Chondrocyte (in vitro differentiated cells): ENCODE measurements at regions not wholly inside any gene's neighbourhood (a gene's known extent, or its start where the extent isn't known, plus 50 kb on each side); places are given as distances from the start of the nearest gene placed in this dataset.
A peak's percentile ranks its signal among the peaks of the same experiment; 100 is the strongest.
"Not testable (repeated sequence)": the region's sequence is repeated elsewhere in the genome, so short reads cannot be mapped to it uniquely, and the experiment has no call there.

ENCODE experiments used
- DNase-seq: peaks from one replicate; pipeline ENCODE4 v3.0.0; 2021; ENCODE audit warnings: mixed read lengths, low spot score
- H3K27ac Mint-ChIP-seq: one replicate; pipeline ENCODE4 v1.8.0; 2021; ENCODE audit warnings: mild to moderate bottlenecking, moderate library complexity, mixed read lengths; ENCODE audit not compliant: unreplicated experiment
- H3K27me3 Mint-ChIP-seq: 2 replicates; pipeline ENCODE4 v1.8.0; 2021; ENCODE audit warnings: low read depth, mixed read lengths
- H3K36me3 Mint-ChIP-seq: 2 replicates; pipeline ENCODE4 v1.8.0; 2021; ENCODE audit warnings: low read depth, mixed read lengths
- H3K4me1 Mint-ChIP-seq: 2 replicates; pipeline ENCODE4 v1.8.0; 2021; ENCODE audit warnings: low read depth, mild to moderate bottlenecking, mixed read lengths
- H3K4me3 Mint-ChIP-seq: one replicate; pipeline ENCODE4 v1.8.0; 2021; ENCODE audit warnings: mild to moderate bottlenecking, moderate library complexity, mixed read lengths; ENCODE audit not compliant: unreplicated experiment
- H3K9me3 Mint-ChIP-seq: 2 replicates; pipeline ENCODE4 v1.8.0; 2021; ENCODE audit warnings: low read depth, mixed read lengths
- TF ChIP-seq, protein P1 (sequence below): fragments of 200-600 bp; sonication (generic); IDR thresholded peaks from 2 replicates; pipeline ENCODE4 v1.5.0; 2021; ENCODE audit warnings: antibody characterized with exemption, mild to moderate bottlenecking, moderate library complexity

DNA sequence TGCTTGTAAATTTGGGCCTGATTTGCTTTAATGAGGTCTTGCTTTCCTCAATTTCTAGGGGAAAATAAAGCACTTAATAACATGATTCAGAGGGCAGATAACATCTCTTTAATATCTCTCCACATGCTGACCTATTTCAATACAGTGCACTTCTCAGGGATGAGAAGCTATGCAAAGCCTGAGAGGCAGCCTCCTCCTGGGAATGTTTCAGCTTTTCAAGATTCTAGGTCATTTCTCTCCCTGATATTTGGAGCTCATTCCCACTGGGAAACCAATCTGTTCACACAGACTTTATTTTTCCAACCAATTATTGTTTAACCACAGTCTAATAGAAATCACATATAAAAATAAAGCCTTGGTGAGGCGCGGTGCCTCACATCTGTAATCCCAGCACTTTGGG, 67.0 kb upstream of the LSAMP start:
- TF ChIP-seq, protein P1, sequence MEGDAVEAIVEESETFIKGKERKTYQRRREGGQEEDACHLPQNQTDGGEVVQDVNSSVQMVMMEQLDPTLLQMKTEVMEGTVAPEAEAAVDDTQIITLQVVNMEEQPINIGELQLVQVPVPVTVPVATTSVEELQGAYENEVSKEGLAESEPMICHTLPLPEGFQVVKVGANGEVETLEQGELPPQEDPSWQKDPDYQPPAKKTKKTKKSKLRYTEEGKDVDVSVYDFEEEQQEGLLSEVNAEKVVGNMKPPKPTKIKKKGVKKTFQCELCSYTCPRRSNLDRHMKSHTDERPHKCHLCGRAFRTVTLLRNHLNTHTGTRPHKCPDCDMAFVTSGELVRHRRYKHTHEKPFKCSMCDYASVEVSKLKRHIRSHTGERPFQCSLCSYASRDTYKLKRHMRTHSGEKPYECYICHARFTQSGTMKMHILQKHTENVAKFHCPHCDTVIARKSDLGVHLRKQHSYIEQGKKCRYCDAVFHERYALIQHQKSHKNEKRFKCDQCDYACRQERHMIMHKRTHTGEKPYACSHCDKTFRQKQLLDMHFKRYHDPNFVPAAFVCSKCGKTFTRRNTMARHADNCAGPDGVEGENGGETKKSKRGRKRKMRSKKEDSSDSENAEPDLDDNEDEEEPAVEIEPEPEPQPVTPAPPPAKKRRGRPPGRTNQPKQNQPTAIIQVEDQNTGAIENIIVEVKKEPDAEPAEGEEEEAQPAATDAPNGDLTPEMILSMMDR: no peak
- no peak for DNase-seq
- no peak overlapping the region for H3K27ac Mint-ChIP-seq
- H3K36me3 Mint-ChIP-seq: no peaks in the 10 kb centered on the region
- H3K27me3 Mint-ChIP-seq: no peaks in the 10 kb centered on the region
- no peaks in the 10 kb centered on the region for H3K4me1 Mint-ChIP-seq
- no peak overlapping the region for H3K4me3 Mint-ChIP-seq
- H3K9me3 Mint-ChIP-seq: no peaks in the 10 kb centered on the region

DNA sequence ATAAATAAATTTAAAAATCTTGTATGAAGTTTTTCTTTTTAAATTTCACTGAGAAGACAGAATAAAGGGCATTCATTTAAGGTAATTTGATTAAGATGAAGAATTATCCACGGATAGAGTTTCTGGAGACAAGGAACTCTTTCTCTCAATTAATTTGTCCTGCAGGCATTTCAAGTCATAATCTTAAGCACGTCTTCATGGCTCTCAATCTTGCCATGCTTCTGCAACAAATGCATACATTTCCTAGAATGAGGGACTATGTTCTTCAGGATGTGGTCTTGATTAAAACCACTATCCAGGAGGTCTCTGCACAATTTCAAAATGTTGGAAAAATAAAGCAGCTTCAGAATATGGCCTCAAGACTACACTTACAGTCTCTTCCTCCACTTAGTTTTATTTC, 67.6 kb upstream of the LSAMP start:
- H3K4me1 Mint-ChIP-seq: no peaks in the 10 kb centered on the region
- H3K9me3 Mint-ChIP-seq: no peaks in the 10 kb centered on the region
- no peak overlapping the region for H3K4me3 Mint-ChIP-seq
- H3K27me3 Mint-ChIP-seq: no peaks in the 10 kb centered on the region
- TF ChIP-seq, protein P1: no peak
- H3K36me3 Mint-ChIP-seq: no peaks in the 10 kb centered on the region
- DNase-seq: no peak
- no peak overlapping the region for H3K27ac Mint-ChIP-seq

DNA sequence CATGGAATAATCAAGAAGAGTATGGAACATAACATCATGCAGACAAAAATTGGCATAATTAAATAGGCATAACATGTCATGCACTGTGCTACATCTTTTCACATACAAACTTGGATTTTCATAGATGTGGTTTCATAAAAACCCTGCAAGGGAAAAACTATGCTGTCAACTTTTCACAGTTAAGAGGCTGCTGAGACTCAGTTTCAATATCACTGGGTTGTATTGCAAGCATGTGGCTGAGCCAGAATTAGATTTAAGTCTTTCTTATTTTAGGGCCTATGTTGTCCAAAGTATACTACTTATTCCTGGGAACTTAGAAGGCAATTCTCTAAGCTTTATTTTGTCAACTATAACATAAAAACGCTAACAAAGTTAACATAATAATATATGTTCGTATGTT, 70.7 kb upstream of the LSAMP start:
- TF ChIP-seq, protein P1: no peak
- DNase-seq: no peak
- Mint-ChIP-seq H3K9me3 (no peaks in the 10 kb centered on the region), H3K36me3 (no peaks in the 10 kb centered on the region), H3K4me3 (no peak overlapping the region), H3K27me3 (no peaks in the 10 kb centered on the region), H3K27ac (no peak overlapping the region), H3K4me1 (no peaks in the 10 kb centered on the region)

DNA sequence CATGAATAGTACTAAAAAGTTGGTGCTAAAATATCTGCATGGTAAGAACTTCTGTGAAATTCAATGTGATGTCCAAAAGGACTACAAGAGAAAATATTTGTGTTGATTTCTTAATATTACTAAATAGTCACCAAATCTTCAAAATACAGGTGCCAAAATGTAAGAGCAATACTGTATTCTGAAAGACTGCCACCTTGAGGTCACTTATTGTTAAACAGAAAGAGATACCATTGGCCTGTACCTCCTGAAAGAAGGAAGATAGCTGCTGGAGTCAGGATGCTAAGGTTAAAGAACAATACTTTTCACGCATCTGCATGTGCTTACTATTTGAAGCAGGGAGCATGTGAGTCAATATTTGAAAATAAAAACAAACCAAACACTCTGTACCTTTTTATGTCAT, 72.0 kb upstream of the LSAMP start:
- Mint-ChIP-seq H3K36me3 (no peaks in the 10 kb centered on the region), H3K4me3 (no peak overlapping the region), H3K27me3 (no peaks in the 10 kb centered on the region), H3K9me3 (no peaks in the 10 kb centered on the region), H3K27ac (no peak overlapping the region), H3K4me1 (no peaks in the 10 kb centered on the region)
- TF ChIP-seq, protein P1: peak; percentile 73
- DNase-seq: no peak

DNA sequence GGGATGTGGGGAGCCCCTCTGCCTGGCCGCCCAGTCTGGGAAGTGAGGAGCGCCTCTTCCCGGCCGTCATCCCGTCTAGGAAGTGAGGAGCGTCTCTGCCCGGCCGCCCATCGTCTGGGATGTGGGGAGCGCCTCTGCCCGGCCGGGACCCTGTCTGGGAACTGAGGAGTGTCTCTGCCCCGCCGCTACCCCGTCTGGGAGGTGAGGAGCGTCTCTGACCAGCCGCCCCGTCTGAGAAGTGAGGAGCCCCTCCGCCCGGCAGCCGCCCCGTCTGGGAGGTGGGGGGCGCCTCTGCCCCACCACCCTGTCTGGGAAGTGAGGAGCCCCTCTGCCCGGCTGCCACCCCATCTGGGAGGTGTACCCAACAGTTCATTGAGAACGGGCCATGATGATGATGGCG, 73.8 kb upstream of the LSAMP start:
- H3K9me3 Mint-ChIP-seq, H3K4me1 Mint-ChIP-seq, H3K4me3 Mint-ChIP-seq, H3K36me3 Mint-ChIP-seq, H3K27me3 Mint-ChIP-seq, H3K27ac Mint-ChIP-seq, DNase-seq: not testable (repeated sequence)

DNA sequence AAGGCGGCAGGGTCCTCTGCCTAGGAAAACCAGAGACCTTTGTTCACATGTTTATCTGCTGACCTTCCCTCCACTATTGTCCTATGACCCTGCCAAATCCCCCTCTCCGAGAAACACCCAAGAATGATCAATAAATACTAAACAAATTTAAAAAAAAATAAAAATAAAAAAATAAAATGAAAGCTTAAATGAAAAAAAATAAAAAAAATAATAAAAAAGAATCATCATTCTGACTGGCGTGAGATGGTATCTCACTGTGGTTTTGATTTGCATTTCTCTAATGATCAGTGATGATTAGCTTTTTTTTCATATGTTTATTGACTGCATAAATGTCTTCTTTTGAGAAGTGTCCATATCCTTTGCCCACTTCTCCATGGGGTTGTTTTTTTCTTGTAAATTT, 74.5 kb upstream of the LSAMP start:
- H3K4me3 Mint-ChIP-seq, H3K27ac Mint-ChIP-seq, DNase-seq, H3K4me1 Mint-ChIP-seq, H3K36me3 Mint-ChIP-seq, H3K27me3 Mint-ChIP-seq, H3K9me3 Mint-ChIP-seq: not testable (repeated sequence)
